K562 (cell line): ENCODE measurements at regions not wholly inside any gene's neighbourhood (a gene's known extent, or its start where the extent isn't known, plus 50 kb on each side); places are given as distances from the start of the nearest gene placed in this dataset.

ENCODE experiments used
- ATAC-seq: fragments of 200-7000 bp; cut with Tn5 transposase; 3 replicates; pipeline ENCODE4 v1.9.1; 2020; ENCODE audit warnings: moderate library complexity
- BruUV-seq: library from RNA; stranded (reverse); fragments of 400-500 nt; replicated peaks from 2 replicates; lab custom pipeline; 2021; lab: Mats Ljungman, UMichigan
- CTCF ChIA-PET: fragments of 300-600 bp; formaldehyde crosslinking; extraction: SDS; loops from one replicate; lab custom pipeline; 2021; ENCODE audit warnings: low intra/inter-chr PET ratio; lab: Yijun Ruan, JAX
- POLR2A ChIA-PET: fragments of 300-600, 350-650 bp; sonication (Branson Sonifier 250); formaldehyde crosslinking; extraction: SDS; loops from one replicate; lab custom pipeline; 2021; ENCODE audit warnings: antibody characterized with exemption, inconsistent platforms; lab: Yijun Ruan, JAX
- DNase-seq, 4 experiments: peaks; one replicate each; pipeline versions ENCODE4 v3.0.0 to v3.0.0-alpha.2; 2011 to 2018; ENCODE audit warnings: low spot score in 3 of 4, mixed read lengths in 3 of 4; ENCODE audit errors: extremely low read depth in 1 of 4
- FAIRE-seq: peaks from 2 replicates; lab custom pipeline; 2011; peaks lifted over from hg19 to GRCh38; lab: Jason Lieb, UNC
- H2AFZ ChIP-seq: 2 replicates; pipeline ENCODE4 v1.6.0; 2011; ENCODE audit warnings: low read depth, low read length, control low read depth, inconsistent platforms
- H3K27ac ChIP-seq: fragments of 200-600 bp; 3 replicates; pipeline ENCODE4 v1.8.0; 2011; ENCODE audit warnings: low read depth, mild to moderate bottlenecking, control low read depth, inconsistent platforms, low read length, moderate library complexity, mixed read lengths; ENCODE audit errors: extremely low read depth
- H3K27me3 ChIP-seq, 2 experiments: fragments of 300-600 bp in 1 of 2; 2 replicates in 1 of 2; 3 replicates in 1 of 2; pipeline versions ENCODE4 v1.6.0 to v1.8.0; 2011; ENCODE audit warnings: inconsistent platforms in 2 of 2, low read length in 2 of 2, mild to moderate bottlenecking in 1 of 2, mixed read lengths in 1 of 2, moderate library complexity in 1 of 2; ENCODE audit not compliant: control insufficient read depth in 2 of 2, insufficient read depth in 2 of 2
- H3K36me3 ChIP-seq: fragments of 300-600 bp; 3 replicates; pipeline ENCODE4 v1.8.0; 2011; ENCODE audit warnings: mild to moderate bottlenecking, low read length, inconsistent platforms; ENCODE audit not compliant: control insufficient read depth, insufficient read depth
- H3K4me1 ChIP-seq, 2 experiments: fragments of 200-600 bp in 1 of 2; replicated peaks in 1 of 2; 2 replicates in 1 of 2; 3 replicates in 1 of 2; pipeline versions ENCODE4 v1.5.1 to v1.8.0; 2011; ENCODE audit warnings: inconsistent platforms in 2 of 2, low read length in 2 of 2, mild to moderate bottlenecking in 1 of 2, mixed read lengths in 1 of 2, moderate library complexity in 1 of 2; ENCODE audit not compliant: control insufficient read depth in 2 of 2, insufficient read depth in 2 of 2
- H3K4me2 ChIP-seq: 2 replicates; pipeline ENCODE4 v1.6.1; 2011; ENCODE audit warnings: low read length, control low read depth, inconsistent platforms, mixed read lengths; ENCODE audit not compliant: insufficient read depth
- H3K4me3 ChIP-seq: fragments of 200-600 bp; sonication (generic), shearing (Covaris generic); 2 replicates; pipeline ENCODE4 v1.5.1; 2016; ENCODE audit warnings: control low read depth, inconsistent platforms
- H3K79me2 ChIP-seq: fragments of 200-600 bp; 3 replicates; pipeline ENCODE4 v1.8.0; 2011; ENCODE audit warnings: low read length, inconsistent platforms; ENCODE audit not compliant: control insufficient read depth, insufficient read depth
- H3K9ac ChIP-seq, 2 experiments: 2 replicates each; pipeline versions ENCODE4 v1.6.0 to v1.6.1; 2011; ENCODE audit warnings: low read depth in 2 of 2, low read length in 2 of 2, control low read depth in 1 of 2, inconsistent platforms in 1 of 2, mild to moderate bottlenecking in 1 of 2, mixed read lengths in 1 of 2; ENCODE audit not compliant: insufficient read depth in 1 of 2
- H3K9me1 ChIP-seq: one replicate; pipeline ENCODE4 v1.6.0; 2011; ENCODE audit warnings: inconsistent platforms, mild to moderate bottlenecking, low read length, moderate library complexity; ENCODE audit not compliant: control insufficient read depth, insufficient read depth
- H3K9me3 ChIP-seq: replicated peaks from 2 replicates; pipeline ENCODE4 v1.5.1; 2011; ENCODE audit warnings: low read depth, low read length, inconsistent platforms; ENCODE audit not compliant: control insufficient read depth, insufficient read depth
- H4K20me1 ChIP-seq: replicated peaks from 2 replicates; pipeline ENCODE4 v1.6.1; 2011; ENCODE audit warnings: low read length, inconsistent platforms, mixed read lengths; ENCODE audit not compliant: control insufficient read depth, insufficient read depth
- ARID1B ChIP-seq: fragments of 450-650 bp; IDR thresholded peaks from 2 replicates; pipeline ENCODE4 v1.6.1; 2016; ENCODE audit warnings: antibody characterized with exemption, mild to moderate bottlenecking, inconsistent platforms
- ELF1 ChIP-seq: fragments of 200-800 bp; sonication (Bioruptor generic); IDR thresholded peaks from 2 replicates; pipeline ENCODE4 v1.6.1; 2016; ENCODE audit warnings: missing genetic modification characterization, missing compliant biosample characterization
- MEF2D ChIP-seq: conservative IDR thresholded peaks from 2 replicates; pipeline ENCODE4 v1.6.1; 2016; ENCODE audit warnings: low read depth, missing genetic modification characterization, missing compliant biosample characterization
- POLR2H ChIP-seq: IDR thresholded peaks from 2 replicates; pipeline ENCODE4 v1.6.1; 2016; ENCODE audit warnings: missing genetic modification characterization, low read depth, mild to moderate bottlenecking, control low read depth, missing compliant biosample characterization, moderate library complexity
- TAF7 ChIP-seq: fragments of 450-650 bp; IDR thresholded peaks from 2 replicates; pipeline ENCODE4 v1.6.1; 2016; ENCODE audit warnings: missing genetic modification characterization, missing compliant biosample characterization
- ZBED1 ChIP-seq: IDR thresholded peaks from 2 replicates; pipeline ENCODE4 v1.6.1; 2014
- ZFP30 ChIP-seq: fragments of 250-450 bp; sonication (Bioruptor Pico); IDR thresholded peaks from 2 replicates; pipeline ENCODE4 v1.8.0; 2022; ENCODE audit warnings: moderate library complexity, mild to moderate bottlenecking, inconsistent platforms, borderline replicate concordance
- WGBS: fragments of 100-300 bp; shearing (Covaris generic); methylation state at CpG from one replicate; pipeline ENCODE4 v1.1.6; 2016; ENCODE audit warnings: low coverage, mixed read lengths; ENCODE audit not compliant: insufficient coverage; ENCODE audit errors: missing lambda C conversion rate; 5-methylcytosine and 5-hydroxymethylcytosine counted together
- in situ Hi-C: fragments of 300-500 bp; cut with MboI; formaldehyde crosslinking; loops from 4 replicates; pipeline ENCODE4 v1.15.0; 2018; ENCODE audit warnings: inconsistent platforms, mixed read lengths
- intact Hi-C: fragments of 100-400 bp; cut with micrococcal nuclease; formaldehyde crosslinking; loops from 2 replicates; pipeline ENCODE4 v1.14.2; 2022
- TF ChIP-seq, protein P1 (sequence below): fragments of 450-650 bp; IDR thresholded peaks from 2 replicates; pipeline ENCODE4 v1.6.1; 2017; ENCODE audit warnings: mild to moderate bottlenecking, moderate library complexity
- TF ChIP-seq, protein P2 (sequence below): sonication (generic); formaldehyde crosslinking; IDR thresholded peaks from 2 replicates; pipeline ENCODE4 v1.8.0; 2023; ENCODE audit warnings: mild to moderate bottlenecking, missing genetic modification reagents
- TF ChIP-seq, protein P3 (sequence below): sonication (generic); formaldehyde crosslinking; IDR thresholded peaks from 2 replicates; pipeline ENCODE4 v1.8.1; 2023; ENCODE audit warnings: mild to moderate bottlenecking, missing genetic modification reagents

DNA sequence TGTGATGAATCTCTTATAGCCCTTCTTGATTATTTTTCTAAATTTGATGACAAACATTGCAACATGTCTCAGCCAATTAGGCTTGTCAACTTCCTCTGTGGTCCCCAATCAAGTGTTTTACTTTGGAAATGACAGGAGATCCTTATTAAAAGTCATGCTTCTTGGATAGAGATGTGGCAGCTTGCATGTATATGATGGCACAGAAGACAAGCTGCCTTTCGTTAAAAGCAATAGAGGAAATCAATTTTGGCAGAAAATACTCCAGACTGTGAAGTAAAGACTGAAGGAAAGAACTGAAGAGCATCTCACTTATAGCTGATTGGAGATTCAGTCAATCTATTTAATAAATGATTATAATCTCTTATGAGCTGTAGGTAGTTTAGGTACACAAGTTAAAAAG is 419.6 kb downstream of the PCDH7 start (continued):
- TF ChIP-seq, protein P1, sequence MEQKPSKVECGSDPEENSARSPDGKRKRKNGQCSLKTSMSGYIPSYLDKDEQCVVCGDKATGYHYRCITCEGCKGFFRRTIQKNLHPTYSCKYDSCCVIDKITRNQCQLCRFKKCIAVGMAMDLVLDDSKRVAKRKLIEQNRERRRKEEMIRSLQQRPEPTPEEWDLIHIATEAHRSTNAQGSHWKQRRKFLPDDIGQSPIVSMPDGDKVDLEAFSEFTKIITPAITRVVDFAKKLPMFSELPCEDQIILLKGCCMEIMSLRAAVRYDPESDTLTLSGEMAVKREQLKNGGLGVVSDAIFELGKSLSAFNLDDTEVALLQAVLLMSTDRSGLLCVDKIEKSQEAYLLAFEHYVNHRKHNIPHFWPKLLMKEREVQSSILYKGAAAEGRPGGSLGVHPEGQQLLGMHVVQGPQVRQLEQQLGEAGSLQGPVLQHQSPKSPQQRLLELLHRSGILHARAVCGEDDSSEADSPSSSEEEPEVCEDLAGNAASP, result no peak

DNA sequence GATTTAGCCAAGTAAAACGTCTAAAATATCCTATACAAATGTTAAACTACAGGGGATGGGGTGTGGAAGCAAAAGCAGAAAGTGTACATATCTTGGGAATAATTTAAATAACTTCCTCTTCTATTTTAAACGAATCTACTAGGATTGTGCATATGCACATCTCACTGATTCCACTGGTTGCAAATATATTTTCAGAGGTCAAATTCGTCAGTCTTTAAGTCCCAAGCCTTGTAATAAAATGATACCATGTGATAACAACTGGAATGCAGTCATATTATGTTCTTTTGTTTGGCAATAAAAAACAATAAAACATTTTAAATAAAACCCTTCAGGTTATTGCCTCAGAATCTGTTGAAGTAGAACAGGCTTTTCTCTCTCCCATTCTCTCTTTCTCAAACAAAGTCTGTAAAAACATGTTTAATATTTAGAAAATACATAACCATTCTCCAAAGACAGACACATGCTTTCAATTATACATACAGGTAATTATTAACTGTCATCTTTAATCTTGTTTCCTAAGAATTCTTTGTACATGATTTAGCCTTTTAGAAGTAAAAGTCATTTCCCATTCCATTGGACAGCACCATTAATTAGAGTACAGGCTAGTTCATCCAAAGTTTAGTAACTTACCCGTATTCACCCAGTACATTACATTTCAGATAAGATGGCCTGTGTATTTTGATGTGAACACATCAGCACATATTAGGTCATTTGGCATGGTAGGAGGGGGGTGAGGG is 421.1 kb downstream of the PCDH7 start:
- TF ChIP-seq, protein P2, sequence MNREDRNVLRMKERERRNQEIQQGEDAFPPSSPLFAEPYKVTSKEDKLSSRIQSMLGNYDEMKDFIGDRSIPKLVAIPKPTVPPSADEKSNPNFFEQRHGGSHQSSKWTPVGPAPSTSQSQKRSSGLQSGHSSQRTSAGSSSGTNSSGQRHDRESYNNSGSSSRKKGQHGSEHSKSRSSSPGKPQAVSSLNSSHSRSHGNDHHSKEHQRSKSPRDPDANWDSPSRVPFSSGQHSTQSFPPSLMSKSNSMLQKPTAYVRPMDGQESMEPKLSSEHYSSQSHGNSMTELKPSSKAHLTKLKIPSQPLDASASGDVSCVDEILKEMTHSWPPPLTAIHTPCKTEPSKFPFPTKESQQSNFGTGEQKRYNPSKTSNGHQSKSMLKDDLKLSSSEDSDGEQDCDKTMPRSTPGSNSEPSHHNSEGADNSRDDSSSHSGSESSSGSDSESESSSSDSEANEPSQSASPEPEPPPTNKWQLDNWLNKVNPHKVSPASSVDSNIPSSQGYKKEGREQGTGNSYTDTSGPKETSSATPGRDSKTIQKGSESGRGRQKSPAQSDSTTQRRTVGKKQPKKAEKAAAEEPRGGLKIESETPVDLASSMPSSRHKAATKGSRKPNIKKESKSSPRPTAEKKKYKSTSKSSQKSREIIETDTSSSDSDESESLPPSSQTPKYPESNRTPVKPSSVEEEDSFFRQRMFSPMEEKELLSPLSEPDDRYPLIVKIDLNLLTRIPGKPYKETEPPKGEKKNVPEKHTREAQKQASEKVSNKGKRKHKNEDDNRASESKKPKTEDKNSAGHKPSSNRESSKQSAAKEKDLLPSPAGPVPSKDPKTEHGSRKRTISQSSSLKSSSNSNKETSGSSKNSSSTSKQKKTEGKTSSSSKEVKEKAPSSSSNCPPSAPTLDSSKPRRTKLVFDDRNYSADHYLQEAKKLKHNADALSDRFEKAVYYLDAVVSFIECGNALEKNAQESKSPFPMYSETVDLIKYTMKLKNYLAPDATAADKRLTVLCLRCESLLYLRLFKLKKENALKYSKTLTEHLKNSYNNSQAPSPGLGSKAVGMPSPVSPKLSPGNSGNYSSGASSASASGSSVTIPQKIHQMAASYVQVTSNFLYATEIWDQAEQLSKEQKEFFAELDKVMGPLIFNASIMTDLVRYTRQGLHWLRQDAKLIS (CRISPR knock-in tag), result no peak
- TF ChIP-seq TAF7 (no peak), POLR2H (tag) (no peak), ZFP30 (CRISPR knock-in tag) (no peak), ELF1 (tag) (no peak), ARID1B (no peak), ZBED1 (no peak), MEF2D (tag) (no peak)
- TF ChIP-seq, protein P3, sequence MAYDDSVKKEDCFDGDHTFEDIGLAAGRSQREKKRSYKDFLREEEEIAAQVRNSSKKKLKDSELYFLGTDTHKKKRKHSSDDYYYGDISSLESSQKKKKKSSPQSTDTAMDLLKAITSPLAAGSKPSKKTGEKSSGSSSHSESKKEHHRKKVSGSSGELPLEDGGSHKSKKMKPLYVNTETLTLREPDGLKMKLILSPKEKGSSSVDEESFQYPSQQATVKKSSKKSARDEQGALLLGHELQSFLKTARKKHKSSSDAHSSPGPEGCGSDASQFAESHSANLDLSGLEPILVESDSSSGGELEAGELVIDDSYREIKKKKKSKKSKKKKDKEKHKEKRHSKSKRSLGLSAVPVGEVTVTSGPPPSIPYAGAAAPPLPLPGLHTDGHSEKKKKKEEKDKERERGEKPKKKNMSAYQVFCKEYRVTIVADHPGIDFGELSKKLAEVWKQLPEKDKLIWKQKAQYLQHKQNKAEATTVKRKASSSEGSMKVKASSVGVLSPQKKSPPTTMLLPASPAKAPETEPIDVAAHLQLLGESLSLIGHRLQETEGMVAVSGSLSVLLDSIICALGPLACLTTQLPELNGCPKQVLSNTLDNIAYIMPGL (CRISPR knock-in tag), result no peak
- BruUV-seq, result no TSS peak
- intact Hi-C loops (no loop called here), in situ Hi-C loops (no loop called here)
- ATAC-seq, result no peak
- CTCF ChIA-PET, result no interaction called here
- H3K27ac ChIP-seq, result no peak overlapping the region
- no peaks in the 10 kb centered on the region for H3K27me3 ChIP-seq
- no peaks in the 10 kb centered on the region for H3K9me3 ChIP-seq
- no peak for DNase-seq
- H4K20me1 ChIP-seq, result no peaks in the 10 kb centered on the region
- POLR2A ChIA-PET, result no interaction called here
- H3K9ac ChIP-seq, result no peak overlapping the region
- FAIRE-seq, result no peak
- no peak overlapping the region for H3K4me3 ChIP-seq
- H3K9me1 ChIP-seq, result no peaks in the 10 kb centered on the region
- no peaks in the 10 kb centered on the region for H3K4me1 ChIP-seq
- no peak overlapping the region for H3K4me2 ChIP-seq
- no peak overlapping the region for H2AFZ ChIP-seq
- WGBS, result 0% methylated on average over 4 of the region's 4 CpGs
- no peaks in the 10 kb centered on the region for H3K79me2 ChIP-seq
- no peaks in the 10 kb centered on the region for H3K36me3 ChIP-seq
